ENCODE measurements at regions not wholly inside any gene's neighbourhood (a gene's known extent, or its start where the extent isn't known, plus 50 kb on each side); places are given as distances from the start of the nearest gene placed in this dataset.
A peak's percentile ranks its signal among the peaks of the same experiment; 100 is the strongest.

DNA sequence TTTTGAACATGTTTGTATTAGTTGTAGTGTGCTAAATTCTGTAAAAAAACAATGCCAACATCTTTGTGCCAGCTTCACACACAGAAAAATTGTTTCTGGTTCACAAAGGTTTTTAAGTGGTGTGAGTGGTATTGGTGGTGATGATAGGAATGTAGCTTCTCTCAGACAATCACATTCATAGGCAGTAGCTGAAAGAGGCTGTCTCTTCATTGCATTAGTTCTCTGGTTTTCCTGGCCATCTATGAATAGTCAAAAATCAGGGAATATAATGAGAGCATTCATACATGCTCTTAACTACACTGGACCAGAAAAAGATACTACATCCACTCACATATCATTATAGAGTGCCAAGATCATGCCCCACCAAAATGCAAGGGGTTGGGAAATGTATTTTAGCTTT, 433.5 kb downstream of the FLRT2 start:
- TF ChIP-seq, protein P1, sequence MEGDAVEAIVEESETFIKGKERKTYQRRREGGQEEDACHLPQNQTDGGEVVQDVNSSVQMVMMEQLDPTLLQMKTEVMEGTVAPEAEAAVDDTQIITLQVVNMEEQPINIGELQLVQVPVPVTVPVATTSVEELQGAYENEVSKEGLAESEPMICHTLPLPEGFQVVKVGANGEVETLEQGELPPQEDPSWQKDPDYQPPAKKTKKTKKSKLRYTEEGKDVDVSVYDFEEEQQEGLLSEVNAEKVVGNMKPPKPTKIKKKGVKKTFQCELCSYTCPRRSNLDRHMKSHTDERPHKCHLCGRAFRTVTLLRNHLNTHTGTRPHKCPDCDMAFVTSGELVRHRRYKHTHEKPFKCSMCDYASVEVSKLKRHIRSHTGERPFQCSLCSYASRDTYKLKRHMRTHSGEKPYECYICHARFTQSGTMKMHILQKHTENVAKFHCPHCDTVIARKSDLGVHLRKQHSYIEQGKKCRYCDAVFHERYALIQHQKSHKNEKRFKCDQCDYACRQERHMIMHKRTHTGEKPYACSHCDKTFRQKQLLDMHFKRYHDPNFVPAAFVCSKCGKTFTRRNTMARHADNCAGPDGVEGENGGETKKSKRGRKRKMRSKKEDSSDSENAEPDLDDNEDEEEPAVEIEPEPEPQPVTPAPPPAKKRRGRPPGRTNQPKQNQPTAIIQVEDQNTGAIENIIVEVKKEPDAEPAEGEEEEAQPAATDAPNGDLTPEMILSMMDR (IDR thresholded peaks at IDR 0.05; ENCODE audit: partially characterized antibody, unreplicated experiment): no peak
- H3K27me3 Mint-ChIP-seq (ENCODE audit: unreplicated experiment): no peaks in the 10 kb centered on the region
- peaks cover 11% of the 10 kb centered on the region for H3K4me1 Mint-ChIP-seq (ENCODE audit: low read depth, unreplicated experiment)
- no peak overlapping the region for H3K4me3 Mint-ChIP-seq (ENCODE audit: unreplicated experiment)
- no peaks in the 10 kb centered on the region for H3K36me3 Mint-ChIP-seq (ENCODE audit: unreplicated experiment)
- DNase-seq: no peak
- no peaks in the 10 kb centered on the region for H3K9me3 Mint-ChIP-seq (ENCODE audit: unreplicated experiment)
- H3K27ac Mint-ChIP-seq (ENCODE audit: unreplicated experiment): no peak overlapping the region

GRCh38 chr14:85960756-85961155, 430.8 kb downstream of the FLRT2 start:
- H3K27me3 Mint-ChIP-seq (ENCODE audit: unreplicated experiment): no peaks in the 10 kb centered on the region
- H3K36me3 Mint-ChIP-seq (ENCODE audit: unreplicated experiment): no peaks in the 10 kb centered on the region

GRCh38 chr14:85959063-85959462, 429.1 kb downstream of the FLRT2 start:
- TF ChIP-seq, protein P1 (IDR thresholded peaks at IDR 0.05; ENCODE audit: partially characterized antibody, unreplicated experiment): no peak
- Mint-ChIP-seq H3K27me3 (ENCODE audit: unreplicated experiment) (no peaks in the 10 kb centered on the region), H3K36me3 (ENCODE audit: unreplicated experiment) (no peaks in the 10 kb centered on the region), H3K27ac (ENCODE audit: unreplicated experiment) (no peak overlapping the region), H3K9me3 (ENCODE audit: unreplicated experiment) (no peaks in the 10 kb centered on the region), H3K4me1 (ENCODE audit: low read depth, unreplicated experiment) (peaks cover 10% of the 10 kb centered on the region), H3K4me3 (ENCODE audit: unreplicated experiment) (no peak overlapping the region)
- DNase-seq: no peak

More at GRCh38 chr14:85960756-85961155, 430.8 kb downstream of the FLRT2 start:
- Mint-ChIP-seq H3K27ac (ENCODE audit: unreplicated experiment) (peak overlapping the region; percentile 91), H3K4me3 (ENCODE audit: unreplicated experiment) (no peak overlapping the region), H3K4me1 (ENCODE audit: low read depth, unreplicated experiment) (peaks cover 11% of the 10 kb centered on the region), H3K9me3 (ENCODE audit: unreplicated experiment) (no peaks in the 10 kb centered on the region)
- DNase-seq: peak; percentile 17
- TF ChIP-seq, protein P1 (IDR thresholded peaks at IDR 0.05; ENCODE audit: partially characterized antibody, unreplicated experiment): no peak

- no peak overlapping the region for H3K4me3 Mint-ChIP-seq (ENCODE audit: unreplicated experiment)
These were observed 428.1 kb downstream of the FLRT2 start for GRCh38 chr14:85958069-85958468.

DNA sequence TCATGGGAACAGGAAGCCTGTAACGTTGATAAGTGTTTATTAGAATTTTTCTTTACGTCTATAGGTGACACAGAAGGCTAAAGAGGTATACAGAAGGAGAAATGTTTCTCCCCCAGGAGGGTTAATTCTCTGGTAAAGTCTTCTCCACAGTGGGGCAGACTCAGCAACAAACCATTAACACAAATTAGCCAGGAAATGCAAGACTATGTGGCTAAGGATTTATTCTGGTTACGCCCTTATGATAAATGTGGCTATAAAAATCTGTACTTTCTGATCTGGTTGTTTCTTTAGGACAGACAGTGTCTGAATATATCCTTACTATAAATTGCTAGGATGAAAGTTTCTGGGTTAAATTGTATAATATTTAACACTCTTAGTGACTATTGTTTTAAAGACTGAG, 423.3 kb downstream of the FLRT2 start:
- H3K9me3 Mint-ChIP-seq (ENCODE audit: unreplicated experiment): no peaks in the 10 kb centered on the region
- DNase-seq: no peak
- H3K36me3 Mint-ChIP-seq (ENCODE audit: unreplicated experiment): no peaks in the 10 kb centered on the region
- no peak overlapping the region for H3K27ac Mint-ChIP-seq (ENCODE audit: unreplicated experiment)
- no peak overlapping the region for H3K4me3 Mint-ChIP-seq (ENCODE audit: unreplicated experiment)
- H3K4me1 Mint-ChIP-seq (ENCODE audit: low read depth, unreplicated experiment): no peaks in the 10 kb centered on the region
- H3K27me3 Mint-ChIP-seq (ENCODE audit: unreplicated experiment): no peaks in the 10 kb centered on the region
- TF ChIP-seq, protein P1 (IDR thresholded peaks at IDR 0.05; ENCODE audit: partially characterized antibody, unreplicated experiment): no peak

More at GRCh38 chr14:85958069-85958468, 428.1 kb downstream of the FLRT2 start:
- H3K9me3 Mint-ChIP-seq (ENCODE audit: unreplicated experiment): no peaks in the 10 kb centered on the region
- H3K36me3 Mint-ChIP-seq (ENCODE audit: unreplicated experiment): no peaks in the 10 kb centered on the region
- H3K4me1 Mint-ChIP-seq (ENCODE audit: low read depth, unreplicated experiment): peaks cover 8% of the 10 kb centered on the region
- no peak for DNase-seq
- no peak overlapping the region for H3K27ac Mint-ChIP-seq (ENCODE audit: unreplicated experiment)
- no peaks in the 10 kb centered on the region for H3K27me3 Mint-ChIP-seq (ENCODE audit: unreplicated experiment)
- TF ChIP-seq, protein P1 (IDR thresholded peaks at IDR 0.05; ENCODE audit: partially characterized antibody, unreplicated experiment): no peak

All from glutamatergic neuron (in vitro differentiated cells).